Fibroblast of mammary gland (primary cell): ENCODE measurements at regions not wholly inside any gene's neighbourhood (a gene's known extent, or its start where the extent isn't known, plus 50 kb on each side); places are given as distances from the start of the nearest gene placed in this dataset.
A peak's percentile ranks its signal among the peaks of the same experiment; 100 is the strongest.
"Not testable (repeated sequence)": the region's sequence is repeated elsewhere in the genome, so short reads cannot be mapped to it uniquely, and the experiment has no call there.

Experiments used
- DNase-seq: peaks from one replicate; pipeline ENCODE4 v3.0.0-alpha.2; 2010; ENCODE audit warnings: low read depth
- H3K4me3 ChIP-seq: 2 replicates; pipeline ENCODE4 v1.5.1; 2011; ENCODE audit warnings: low read depth, mild to moderate bottlenecking, low read length, moderate library complexity; ENCODE audit not compliant: control insufficient read depth
- CTCF ChIP-seq: conservative IDR thresholded peaks from 2 replicates; pipeline ENCODE4 v1.5.1; 2011; ENCODE audit warnings: low read depth, low read length, inconsistent platforms; ENCODE audit not compliant: control insufficient read depth, insufficient read depth

- DNase-seq: peak; percentile 83
- H3K4me3 ChIP-seq: no peak overlapping the region
- peak; percentile 59 for TF ChIP-seq CTCF
Measured at GRCh38 chrX:155819966-155820491, 61.1 kb upstream of the VAMP7 start.

- TF ChIP-seq CTCF: no peak
- peak; percentile 0 for DNase-seq
- H3K4me3 ChIP-seq: no peak overlapping the region
Measured at GRCh38 chrX:155819525-155819924, 61.6 kb upstream of the VAMP7 start.

GRCh38 chrX:155814391-155814790 lies 66.8 kb upstream of the VAMP7 start:
- not testable (repeated sequence) for DNase-seq, H3K4me3 ChIP-seq

GRCh38 chrX:155779831-155780230 lies 101.3 kb upstream of the VAMP7 start:
- no peak for TF ChIP-seq CTCF
- H3K4me3 ChIP-seq: no peak overlapping the region
- DNase-seq: no peak

- no peak for TF ChIP-seq CTCF
- H3K4me3 ChIP-seq: no peak overlapping the region
- no peak for DNase-seq
Measured at GRCh38 chrX:155778844-155779553, 102.1 kb upstream of the VAMP7 start.

- DNase-seq: no peak
- no peak overlapping the region for H3K4me3 ChIP-seq
- no peak for TF ChIP-seq CTCF
Measured at GRCh38 chrX:155774387-155774786, 106.8 kb upstream of the VAMP7 start.

GRCh38 chrX:155767876-155768769 lies 113.0 kb upstream of the VAMP7 start:
- H3K4me3 ChIP-seq: peak overlapping the region; percentile 66
- TF ChIP-seq CTCF: no peak
- peak; percentile 69 for DNase-seq
